ENCODE measurements at regions not wholly inside any gene's neighbourhood (a gene's known extent, or its start where the extent isn't known, plus 50 kb on each side); places are given as distances from the start of the nearest gene placed in this dataset.

- TF ChIP-seq CTCF (IDR thresholded peaks at IDR 0.05; ENCODE audit: insufficient read depth, low read depth, low read length), result no peak
- POLR2A ChIA-PET, result no interaction called here
- Histone ChIP-seq H3K4me3 (ENCODE audit: low read depth, low read length) (no peak overlapping the region), H3K27me3 (ENCODE audit: control insufficient read depth, insufficient read depth, low read length) (no peaks in the 10 kb centered on the region), H3K36me3 (ENCODE audit: control insufficient read depth, insufficient read depth, low read length) (no peaks in the 10 kb centered on the region)
- CTCF ChIA-PET, result interaction anchor here (1.1 kb wide), 1 partner anchor 12 kb away, joined by 3 read pairs; no protein-coding TSS in a partner anchor
- no peak for DNase-seq (ENCODE audit: low read depth)
Measured at GRCh38 chr11:121767433-121767832, 314.7 kb upstream of the SORL1-AS1 start.

GRCh38 chr11:121766991-121767390, 314.2 kb upstream of the SORL1-AS1 start:
- CTCF ChIA-PET, result interaction anchor here (1.1 kb wide), 1 partner anchor 11 kb away, joined by 3 read pairs; no protein-coding TSS in a partner anchor
- no peaks in the 10 kb centered on the region for H3K27me3 ChIP-seq (ENCODE audit: control insufficient read depth, insufficient read depth, low read length)
- DNase-seq (ENCODE audit: low read depth), result no peak
- no peaks in the 10 kb centered on the region for H3K36me3 ChIP-seq (ENCODE audit: control insufficient read depth, insufficient read depth, low read length)
- no peak for TF ChIP-seq CTCF (IDR thresholded peaks at IDR 0.05; ENCODE audit: insufficient read depth, low read depth, low read length)
- POLR2A ChIA-PET, result no interaction called here
- H3K4me3 ChIP-seq (ENCODE audit: low read depth, low read length), result no peak overlapping the region

- Histone ChIP-seq H3K36me3 (ENCODE audit: control insufficient read depth, insufficient read depth, low read length) (no peaks in the 10 kb centered on the region), H3K4me3 (ENCODE audit: low read depth, low read length) (no peak overlapping the region), H3K27me3 (ENCODE audit: control insufficient read depth, insufficient read depth, low read length) (no peaks in the 10 kb centered on the region)
- ChIA-PET CTCF (interaction anchor here (1.1 kb wide), 1 partner anchor 11 kb away, joined by 3 read pairs; no protein-coding TSS in a partner anchor), POLR2A (no interaction called here)
- no peak for DNase-seq (ENCODE audit: low read depth)
- TF ChIP-seq CTCF (IDR thresholded peaks at IDR 0.05; ENCODE audit: insufficient read depth, low read depth, low read length), result no peak
Measured at GRCh38 chr11:121766166-121766565, 313.4 kb upstream of the SORL1-AS1 start.

GRCh38 chr11:121763526-121763925, 310.8 kb upstream of the SORL1-AS1 start:
- no peak for DNase-seq (ENCODE audit: low read depth)
- Histone ChIP-seq H3K36me3 (ENCODE audit: control insufficient read depth, insufficient read depth, low read length) (no peaks in the 10 kb centered on the region), H3K27me3 (ENCODE audit: control insufficient read depth, insufficient read depth, low read length) (no peaks in the 10 kb centered on the region), H3K4me3 (ENCODE audit: low read depth, low read length) (no peak overlapping the region)
- POLR2A ChIA-PET, result no interaction called here
- TF ChIP-seq CTCF (IDR thresholded peaks at IDR 0.05; ENCODE audit: insufficient read depth, low read depth, low read length), result no peak
- CTCF ChIA-PET, result no interaction called here

GRCh38 chr11:121762820-121763219, 310.1 kb upstream of the SORL1-AS1 start:
- ChIA-PET POLR2A (no interaction called here), CTCF (no interaction called here)
- DNase-seq (ENCODE audit: low read depth), result no peak
- H3K36me3 ChIP-seq (ENCODE audit: control insufficient read depth, insufficient read depth, low read length), result no peaks in the 10 kb centered on the region
- TF ChIP-seq CTCF (IDR thresholded peaks at IDR 0.05; ENCODE audit: insufficient read depth, low read depth, low read length), result peak; percentile 19; the same call in 1 of the 2 replicates
- no peaks in the 10 kb centered on the region for H3K27me3 ChIP-seq (ENCODE audit: control insufficient read depth, insufficient read depth, low read length)
- no peak overlapping the region for H3K4me3 ChIP-seq (ENCODE audit: low read depth, low read length)
